IPS-20b (cell line): ENCODE measurements at regions not wholly inside any gene's neighbourhood (a gene's known extent, or its start where the extent isn't known, plus 50 kb on each side); places are given as distances from the start of the nearest gene placed in this dataset.
A peak's percentile ranks its signal among the peaks of the same experiment; 100 is the strongest.

Experiments
- H3K27ac ChIP-seq: one replicate; pipeline ENCODE4 v1.5.1; 2013; ENCODE audit warnings: low read length
- H3K27me3 ChIP-seq: 2 replicates; pipeline ENCODE4 v1.6.1; 2013; ENCODE audit warnings: mild to moderate bottlenecking, low read length, inconsistent platforms; ENCODE audit not compliant: insufficient read depth
- H3K36me3 ChIP-seq: 2 replicates; pipeline ENCODE4 v1.6.1; 2013; ENCODE audit warnings: low read depth, mild to moderate bottlenecking, inconsistent platforms, low read length, moderate library complexity; ENCODE audit not compliant: insufficient read depth
- H3K4me1 ChIP-seq: 2 replicates; pipeline ENCODE4 v1.6.1; 2013; ENCODE audit warnings: mild to moderate bottlenecking, control low read depth, inconsistent platforms, low read length, moderate library complexity; ENCODE audit not compliant: insufficient read depth
- H3K4me3 ChIP-seq: 2 replicates; pipeline ENCODE4 v1.5.1; 2013; ENCODE audit warnings: mild to moderate bottlenecking, low read length, inconsistent platforms
- H3K9ac ChIP-seq: 2 replicates; pipeline ENCODE4 v1.6.1; 2013; ENCODE audit warnings: low read depth, mild to moderate bottlenecking, inconsistent platforms, low read length, moderate library complexity
- H3K9me3 ChIP-seq: 2 replicates; pipeline ENCODE4 v1.6.1; 2013; ENCODE audit warnings: mild to moderate bottlenecking, low read depth, low read length, inconsistent platforms; ENCODE audit not compliant: insufficient read depth

DNA sequence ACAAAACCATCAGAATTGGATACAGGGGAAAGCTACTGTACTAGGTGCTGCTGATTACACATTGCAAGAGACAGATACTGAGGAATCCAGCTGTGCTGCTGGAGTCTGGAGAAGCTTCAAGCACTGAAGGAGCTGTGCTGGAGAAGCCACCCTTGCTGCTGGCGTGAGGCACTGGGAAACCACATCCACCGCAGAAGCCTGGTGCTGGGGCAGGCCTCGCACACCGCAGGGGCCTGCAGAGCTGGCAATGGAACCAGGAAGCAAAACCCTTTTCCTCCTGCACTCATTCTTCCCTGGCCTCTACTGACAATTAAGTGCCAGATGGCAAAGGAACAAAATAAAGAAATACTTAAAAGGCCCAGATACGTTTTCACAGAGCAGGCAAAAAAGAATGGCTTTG, 94.4 kb upstream of the MSH6 start:
- Histone ChIP-seq H3K27ac (no peak overlapping the region), H3K27me3 (no peaks in the 10 kb centered on the region), H3K4me1 (no peaks in the 10 kb centered on the region; the same call in 1 of the 2 replicates), H3K9ac (no peak overlapping the region), H3K9me3 (no peaks in the 10 kb centered on the region; the same call in 1 of the 2 replicates), H3K36me3 (no peaks in the 10 kb centered on the region), H3K4me3 (no peak overlapping the region)

DNA sequence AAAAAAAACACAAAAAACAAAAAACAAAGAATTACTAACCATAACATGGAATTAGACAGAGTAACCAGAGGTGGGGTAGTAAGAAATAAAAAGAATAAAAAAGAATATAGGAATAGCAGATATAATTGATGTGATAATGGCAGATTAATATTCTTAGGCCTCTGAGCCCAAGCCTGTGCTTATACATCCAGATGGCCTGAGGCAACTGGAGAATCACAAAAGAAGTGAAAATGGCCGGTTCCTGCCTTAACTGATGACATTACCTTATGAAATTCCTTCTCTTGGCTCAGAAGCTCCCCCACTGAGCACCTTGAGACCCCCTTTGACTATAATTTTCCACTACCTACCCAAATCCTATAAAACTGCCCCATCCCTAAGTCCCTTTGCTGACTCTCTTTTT, 95.1 kb upstream of the MSH6 start:
- H3K27me3 ChIP-seq, result no peaks in the 10 kb centered on the region
- no peak overlapping the region for H3K27ac ChIP-seq
- no peaks in the 10 kb centered on the region; the same call in 1 of the 2 replicates for H3K9me3 ChIP-seq
- H3K9ac ChIP-seq, result no peak overlapping the region
- H3K36me3 ChIP-seq, result no peaks in the 10 kb centered on the region
- H3K4me1 ChIP-seq, result no peaks in the 10 kb centered on the region; the same call in 1 of the 2 replicates
- H3K4me3 ChIP-seq, result no peak overlapping the region

DNA sequence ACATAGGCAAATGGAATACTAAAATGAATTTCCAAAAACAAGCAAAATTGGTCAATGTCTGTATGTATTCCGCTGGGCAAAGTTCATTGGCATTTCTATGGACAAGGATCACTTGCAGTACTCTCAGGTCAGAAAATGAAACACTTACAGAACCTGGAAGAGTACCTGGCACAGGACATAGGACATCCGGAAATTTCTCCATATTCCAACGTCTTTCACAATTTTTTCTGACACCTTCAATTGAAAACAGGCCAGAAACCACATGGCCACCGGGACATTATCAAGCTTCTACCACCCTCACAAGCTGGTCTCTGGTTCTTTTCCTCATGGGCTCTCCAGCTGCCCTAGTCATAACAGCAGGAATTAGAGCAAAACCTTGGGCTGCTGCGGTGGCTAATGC, 96.9 kb upstream of the MSH6 start:
- Histone ChIP-seq H3K27me3 (no peaks in the 10 kb centered on the region), H3K4me1 (no peaks in the 10 kb centered on the region; the same call in 1 of the 2 replicates), H3K27ac (no peak overlapping the region)

DNA sequence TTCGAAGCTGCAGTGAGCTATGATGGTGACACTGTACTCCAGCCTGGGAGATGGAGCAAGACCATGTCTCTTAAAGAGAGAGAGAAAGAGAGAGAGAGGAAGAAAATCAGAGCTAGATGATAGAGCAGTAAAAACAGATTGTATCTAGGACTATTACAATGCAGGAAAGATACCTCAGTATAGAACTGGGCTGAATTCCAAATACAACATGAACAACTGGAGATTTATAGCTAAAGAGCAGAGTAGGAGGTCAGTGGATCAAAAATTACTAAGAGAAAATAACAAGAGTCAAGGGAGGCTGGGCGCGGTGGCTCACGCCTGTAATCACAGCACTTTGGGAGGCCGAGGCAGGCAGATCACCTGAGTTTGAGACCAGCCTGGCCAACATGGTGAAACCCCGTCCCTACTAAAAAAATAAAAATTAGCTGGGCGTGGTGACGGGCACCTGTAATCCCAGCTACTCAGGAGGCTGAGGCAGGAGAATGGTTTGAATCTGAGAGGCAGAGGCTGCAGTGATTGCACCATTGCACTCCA, 100.7 kb upstream of the MSH6 start:
- no peaks in the 10 kb centered on the region for H3K36me3 ChIP-seq
- H3K4me3 ChIP-seq, result no peak overlapping the region
- H3K27ac ChIP-seq, result no peak overlapping the region
- H3K27me3 ChIP-seq, result no peaks in the 10 kb centered on the region
- peaks cover 11% of the 10 kb centered on the region; the same call in 1 of the 2 replicates for H3K4me1 ChIP-seq
- H3K9ac ChIP-seq, result no peak overlapping the region
- H3K9me3 ChIP-seq, result no peaks in the 10 kb centered on the region; the same call in 1 of the 2 replicates

More for the DNA sequence above, 96.9 kb upstream of the MSH6 start:
- H3K4me3 ChIP-seq, result no peak overlapping the region
- H3K36me3 ChIP-seq, result no peaks in the 10 kb centered on the region
- no peak overlapping the region for H3K9ac ChIP-seq
- no peaks in the 10 kb centered on the region; the same call in 1 of the 2 replicates for H3K9me3 ChIP-seq

DNA sequence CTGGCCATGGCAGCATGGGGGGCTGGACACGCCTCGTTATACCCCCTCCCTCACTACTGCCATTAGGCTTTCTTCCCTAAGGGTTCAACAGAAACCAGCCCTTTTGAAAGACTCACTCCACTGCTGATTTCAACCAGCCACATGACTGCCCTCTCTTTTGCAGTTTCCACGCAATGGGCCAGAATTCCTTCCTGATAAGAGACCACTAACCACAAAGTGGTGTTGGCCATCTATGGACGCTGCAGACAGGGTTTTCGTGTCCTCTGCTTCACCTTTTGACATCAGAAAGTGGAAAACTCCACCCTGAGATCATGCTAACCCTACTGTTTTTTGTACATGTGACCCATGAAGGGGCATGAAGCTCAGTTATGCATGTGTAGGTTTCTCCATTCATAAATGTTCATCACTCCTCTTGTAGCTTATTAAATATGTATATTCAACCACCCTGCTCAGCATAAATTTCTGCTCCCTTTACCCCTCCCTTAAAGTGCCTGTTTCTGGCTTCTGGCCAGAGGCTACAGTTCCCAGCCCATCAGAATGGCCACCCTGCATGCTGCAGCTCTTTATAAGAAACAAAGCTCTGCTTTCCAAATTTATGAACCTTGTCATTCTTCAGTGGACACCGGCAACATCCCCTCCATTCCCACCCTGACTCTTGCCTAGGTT, 105.6 kb upstream of the KCNK12 start:
- no peak overlapping the region for H3K9ac ChIP-seq
- H3K36me3 ChIP-seq, result no peaks in the 10 kb centered on the region
- H3K9me3 ChIP-seq, result no peaks in the 10 kb centered on the region
- no peaks in the 10 kb centered on the region for H3K27me3 ChIP-seq
- H3K4me1 ChIP-seq, result peaks cover 11% of the 10 kb centered on the region; the same call in 1 of the 2 replicates
- H3K4me3 ChIP-seq, result no peak overlapping the region
- no peak overlapping the region for H3K27ac ChIP-seq

DNA sequence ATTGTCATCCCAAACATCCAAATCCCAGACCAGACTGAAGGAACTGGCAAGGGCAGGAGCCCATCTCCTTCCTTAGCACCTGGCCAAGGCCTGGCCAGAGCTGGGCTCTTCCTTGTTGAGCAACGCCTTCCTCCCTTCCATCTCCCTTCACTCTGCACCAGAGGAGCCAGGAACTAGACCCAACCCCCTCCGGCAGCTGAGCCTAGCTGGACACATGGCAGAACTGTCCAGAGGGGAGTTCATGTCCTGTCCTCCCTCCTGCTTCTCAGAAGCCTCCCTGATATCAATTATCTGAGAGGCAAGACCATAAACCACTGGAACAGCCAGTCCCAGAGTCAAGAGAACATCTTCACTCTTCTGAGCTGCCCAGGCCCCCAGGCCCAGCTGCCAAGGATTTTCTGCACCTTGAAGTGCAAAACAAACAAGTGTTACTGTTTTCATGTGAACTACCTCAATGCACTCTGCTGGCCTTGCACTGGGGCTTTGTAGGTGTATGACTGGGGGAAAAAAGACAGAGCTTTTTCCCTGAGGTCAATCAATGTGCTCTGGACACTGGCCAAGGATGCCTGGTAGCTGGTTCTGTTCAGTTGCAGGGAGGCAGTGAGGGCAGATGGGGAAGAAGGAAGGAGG, 104.5 kb upstream of the KCNK12 start:
- Histone ChIP-seq H3K4me3 (no peak overlapping the region), H3K27me3 (no peaks in the 10 kb centered on the region), H3K27ac (no peak overlapping the region), H3K9me3 (no peaks in the 10 kb centered on the region), H3K36me3 (no peaks in the 10 kb centered on the region), H3K9ac (no peak overlapping the region), H3K4me1 (peaks cover 11% of the 10 kb centered on the region; the same call in 1 of the 2 replicates)

DNA sequence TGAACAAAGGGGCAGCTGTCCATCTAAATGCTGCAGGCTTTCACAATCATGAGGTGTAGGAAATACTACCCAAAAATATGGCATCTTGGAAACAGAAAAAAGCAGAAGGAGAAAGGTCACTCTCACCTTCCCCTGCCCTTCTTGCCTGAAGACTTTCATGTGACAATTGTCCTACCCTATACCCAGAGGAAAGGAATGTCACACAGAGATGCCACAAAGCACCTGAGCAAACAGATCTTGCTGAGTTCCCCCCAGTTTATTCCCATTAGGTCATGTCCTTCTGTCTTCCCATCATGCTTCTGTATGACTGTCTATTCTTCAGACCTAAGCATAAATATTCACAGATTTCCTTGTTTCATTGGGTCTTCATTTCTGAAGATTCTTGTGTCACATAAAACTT, 95.5 kb upstream of the KCNK12 start:
- H3K27ac ChIP-seq, result no peak overlapping the region
- H3K9ac ChIP-seq, result no peak overlapping the region
- no peaks in the 10 kb centered on the region for H3K36me3 ChIP-seq
- H3K9me3 ChIP-seq, result no peaks in the 10 kb centered on the region
- no peak overlapping the region for H3K4me3 ChIP-seq
- peaks cover 17% of the 10 kb centered on the region for H3K4me1 ChIP-seq
- H3K27me3 ChIP-seq, result no peaks in the 10 kb centered on the region

DNA sequence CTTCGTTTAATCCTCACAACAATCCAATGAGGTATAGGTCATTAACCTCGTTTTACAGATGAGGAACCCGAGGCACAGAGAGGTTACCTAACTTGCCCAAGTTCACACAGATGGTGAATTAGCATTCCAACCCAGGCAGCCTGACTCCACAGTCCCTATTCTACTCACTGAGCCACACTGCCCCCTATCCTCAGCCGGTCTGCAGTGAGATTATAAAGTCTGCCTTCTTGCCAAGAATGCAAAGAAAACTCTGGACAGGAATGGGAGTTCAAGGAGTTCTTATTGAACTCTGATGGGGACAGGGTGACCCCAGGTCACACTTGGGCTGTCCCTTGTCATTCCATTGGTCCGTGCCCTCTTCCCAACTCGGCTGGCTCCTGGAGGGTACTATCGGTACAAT, 94.0 kb upstream of the KCNK12 start:
- no peak overlapping the region for H3K4me3 ChIP-seq
- H3K4me1 ChIP-seq, result peaks cover 17% of the 10 kb centered on the region
- no peaks in the 10 kb centered on the region for H3K27me3 ChIP-seq
- no peaks in the 10 kb centered on the region for H3K9me3 ChIP-seq
- no peak overlapping the region for H3K27ac ChIP-seq
- no peak overlapping the region for H3K9ac ChIP-seq
- no peaks in the 10 kb centered on the region for H3K36me3 ChIP-seq

DNA sequence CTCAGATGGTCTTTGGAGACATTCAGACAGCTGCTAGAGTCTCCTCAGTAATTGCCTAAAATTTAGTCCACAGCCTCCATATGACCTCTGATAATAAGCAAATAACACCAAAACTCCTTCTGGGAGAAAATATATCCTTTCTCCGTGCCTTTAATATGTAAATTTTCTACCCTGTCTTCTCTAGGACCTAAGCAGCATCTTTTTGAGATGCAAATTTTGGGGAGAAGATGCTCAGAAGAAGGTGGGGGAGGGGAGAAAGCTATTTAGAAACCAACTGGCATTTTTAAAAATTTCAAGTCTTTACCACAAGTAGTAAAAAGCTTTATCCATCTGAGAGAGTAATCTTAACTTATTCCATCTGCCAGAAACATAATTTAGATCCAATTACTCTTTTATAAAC, 91.8 kb upstream of the KCNK12 start:
- Histone ChIP-seq H3K4me3 (peak overlapping the region; percentile 46; the same call in 1 of the 2 replicates), H3K9ac (peak overlapping the region; percentile 39; the same call in 1 of the 2 replicates), H3K4me1 (peaks cover 17% of the 10 kb centered on the region), H3K27ac (peak overlapping the region; percentile 69), H3K9me3 (no peaks in the 10 kb centered on the region), H3K36me3 (no peaks in the 10 kb centered on the region), H3K27me3 (no peaks in the 10 kb centered on the region)

DNA sequence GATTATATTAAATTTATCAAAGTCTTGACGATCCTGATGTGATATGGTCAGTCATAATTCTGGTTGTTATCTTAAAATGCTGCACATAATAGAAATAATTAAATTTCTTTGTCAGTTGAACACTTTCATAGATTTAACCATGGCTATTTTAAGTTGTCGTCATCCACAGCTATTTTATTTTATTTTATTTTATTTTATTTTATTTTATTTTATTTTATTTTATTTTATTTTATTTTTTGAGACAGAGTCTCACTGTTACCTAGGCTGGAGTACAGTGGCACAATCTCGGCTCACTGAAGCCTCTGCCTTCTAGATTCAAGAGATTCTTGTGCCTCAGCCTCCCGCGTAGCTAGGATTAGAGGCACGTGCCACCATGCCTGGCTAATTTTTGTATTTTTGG, 90.5 kb upstream of the KCNK12 start:
- Histone ChIP-seq H3K4me1 (peaks cover 17% of the 10 kb centered on the region), H3K9ac (no peak overlapping the region), H3K27me3 (no peaks in the 10 kb centered on the region), H3K27ac (no peak overlapping the region), H3K9me3 (no peaks in the 10 kb centered on the region), H3K36me3 (no peaks in the 10 kb centered on the region), H3K4me3 (no peak overlapping the region)

DNA sequence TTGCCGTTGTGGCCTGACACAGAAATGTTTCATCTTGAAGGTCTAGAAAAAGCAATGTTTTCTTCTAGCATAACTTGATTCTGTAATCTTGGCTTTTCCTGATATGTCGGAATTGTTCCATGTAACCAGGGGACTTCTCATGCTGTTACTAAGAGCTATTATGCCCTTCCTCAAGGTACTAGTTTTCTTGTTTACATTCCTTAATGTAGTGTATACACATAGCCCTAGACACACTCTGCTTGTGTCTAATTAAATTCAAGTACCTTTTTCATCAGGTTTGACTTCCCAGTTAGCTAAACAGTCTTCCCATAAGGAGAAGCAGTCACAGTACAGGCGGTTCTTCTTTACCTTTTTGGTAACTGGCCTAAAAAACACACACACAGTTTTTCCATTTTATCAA, 89.4 kb upstream of the KCNK12 start:
- no peak overlapping the region for H3K9ac ChIP-seq
- H3K4me3 ChIP-seq, result no peak overlapping the region
- H3K27me3 ChIP-seq, result no peaks in the 10 kb centered on the region
- H3K36me3 ChIP-seq, result no peaks in the 10 kb centered on the region
- H3K4me1 ChIP-seq, result peaks cover 21% of the 10 kb centered on the region
- no peaks in the 10 kb centered on the region for H3K9me3 ChIP-seq
- no peak overlapping the region for H3K27ac ChIP-seq
